ENCODE measurements at regions not wholly inside any gene's neighbourhood (a gene's known extent, or its start where the extent isn't known, plus 50 kb on each side); places are given as distances from the start of the nearest gene placed in this dataset.

- Histone ChIP-seq H3K4me2 (ENCODE audit: insufficient read depth, low read length) (no peak overlapping the region), H4K20me1 (ENCODE audit: insufficient read depth, low read length) (no peaks in the 10 kb centered on the region), H3K27me3 (ENCODE audit: insufficient read depth, low read length) (no peaks in the 10 kb centered on the region), H3K27ac (ENCODE audit: low read depth, low read length) (no peak overlapping the region), H3K4me1 (ENCODE audit: insufficient read depth, low read length) (no peaks in the 10 kb centered on the region), H3K79me2 (ENCODE audit: insufficient read depth, low read length) (no peaks in the 10 kb centered on the region), H3K36me3 (ENCODE audit: insufficient read depth, low read length) (no peaks in the 10 kb centered on the region), H3K4me3 (ENCODE audit: insufficient read depth, low read length) (no peak overlapping the region), H2AFZ (ENCODE audit: low read length) (no peak overlapping the region), H3K9me3 (ENCODE audit: low read depth, low read length) (no peaks in the 10 kb centered on the region)
- no peak for DNase-seq (ENCODE audit: insufficient read length, low spot score, missing footprints)
- no peak for TF ChIP-seq CTCF (IDR thresholded peaks at IDR 0.05; ENCODE audit: extremely low read depth, low read depth, low read length)
Observed at GRCh38 chr7:49583440-49583839, 190.0 kb upstream of the VWC2 start.

GRCh38 chr7:49596701-49597491, 176.5 kb upstream of the VWC2 start:
- Histone ChIP-seq H3K4me3 (ENCODE audit: insufficient read depth, low read length) (no peak overlapping the region), H3K4me1 (ENCODE audit: insufficient read depth, low read length) (no peaks in the 10 kb centered on the region), H3K36me3 (ENCODE audit: insufficient read depth, low read length) (no peaks in the 10 kb centered on the region), H3K9me3 (ENCODE audit: low read depth, low read length) (no peaks in the 10 kb centered on the region), H2AFZ (ENCODE audit: low read length) (no peak overlapping the region), H4K20me1 (ENCODE audit: insufficient read depth, low read length) (no peaks in the 10 kb centered on the region), H3K79me2 (ENCODE audit: insufficient read depth, low read length) (no peaks in the 10 kb centered on the region), H3K27ac (ENCODE audit: low read depth, low read length) (no peak overlapping the region), H3K4me2 (ENCODE audit: insufficient read depth, low read length) (no peak overlapping the region), H3K27me3 (ENCODE audit: insufficient read depth, low read length) (no peaks in the 10 kb centered on the region)
- TF ChIP-seq CTCF (IDR thresholded peaks at IDR 0.05; ENCODE audit: extremely low read depth, low read depth, low read length) = no peak
- no peak for DNase-seq (ENCODE audit: insufficient read length, low spot score, missing footprints)

- DNase-seq (ENCODE audit: insufficient read length, low spot score, missing footprints) = no peak
- H3K4me3 ChIP-seq (ENCODE audit: insufficient read depth, low read length) = no peak overlapping the region
- H4K20me1 ChIP-seq (ENCODE audit: insufficient read depth, low read length) = no peaks in the 10 kb centered on the region
- H3K27ac ChIP-seq (ENCODE audit: low read depth, low read length) = no peak overlapping the region
- H3K36me3 ChIP-seq (ENCODE audit: insufficient read depth, low read length) = no peaks in the 10 kb centered on the region
- no peaks in the 10 kb centered on the region for H3K27me3 ChIP-seq (ENCODE audit: insufficient read depth, low read length)
- H2AFZ ChIP-seq (ENCODE audit: low read length) = no peak overlapping the region
- TF ChIP-seq CTCF (IDR thresholded peaks at IDR 0.05; ENCODE audit: extremely low read depth, low read depth, low read length) = no peak
- H3K4me2 ChIP-seq (ENCODE audit: insufficient read depth, low read length) = no peak overlapping the region
- no peaks in the 10 kb centered on the region for H3K4me1 ChIP-seq (ENCODE audit: insufficient read depth, low read length)
- H3K79me2 ChIP-seq (ENCODE audit: insufficient read depth, low read length) = no peaks in the 10 kb centered on the region
- no peaks in the 10 kb centered on the region for H3K9me3 ChIP-seq (ENCODE audit: low read depth, low read length)
Observed at GRCh38 chr7:49597805-49598204, 175.6 kb upstream of the VWC2 start.

- Histone ChIP-seq H3K9me3 (ENCODE audit: low read depth, low read length) (no peaks in the 10 kb centered on the region), H3K4me1 (ENCODE audit: insufficient read depth, low read length) (no peaks in the 10 kb centered on the region), H4K20me1 (ENCODE audit: insufficient read depth, low read length) (no peaks in the 10 kb centered on the region), H3K4me3 (ENCODE audit: insufficient read depth, low read length) (no peak overlapping the region), H3K79me2 (ENCODE audit: insufficient read depth, low read length) (no peaks in the 10 kb centered on the region), H3K36me3 (ENCODE audit: insufficient read depth, low read length) (no peaks in the 10 kb centered on the region), H3K27me3 (ENCODE audit: insufficient read depth, low read length) (no peaks in the 10 kb centered on the region), H2AFZ (ENCODE audit: low read length) (no peak overlapping the region), H3K27ac (ENCODE audit: low read depth, low read length) (no peak overlapping the region), H3K4me2 (ENCODE audit: insufficient read depth, low read length) (no peak overlapping the region)
- TF ChIP-seq CTCF (IDR thresholded peaks at IDR 0.05; ENCODE audit: extremely low read depth, low read depth, low read length) = no peak
- no peak for DNase-seq (ENCODE audit: insufficient read length, low spot score, missing footprints)
Observed at GRCh38 chr7:49611951-49612350, 161.5 kb upstream of the VWC2 start.
